Stimulated activated memory B cell treated with anti-CD40 and anti-IgM and Interleukin-4, amounts not matched to agents 10 μg/mL and 1 μg/mL and 100 μg/mL, for 72 hours (primary cell): ENCODE measurements at regions not wholly inside any gene's neighbourhood (a gene's known extent, or its start where the extent isn't known, plus 50 kb on each side); places are given as distances from the start of the nearest gene placed in this dataset.

ENCODE experiments used
- ATAC-seq: fragments of 150-1000 bp; cut with Tn5 transposase; 2 replicates; pipeline ENCODE4 v1.10.0; 2021
- H3K27ac Mint-ChIP-seq: one replicate; pipeline ENCODE4 v1.8.0; 2022; ENCODE audit warnings: mild to moderate bottlenecking, mixed read lengths
- H3K27me3 Mint-ChIP-seq: one replicate; pipeline ENCODE4 v1.8.0; 2022; ENCODE audit warnings: mixed read lengths
- H3K36me3 Mint-ChIP-seq: one replicate; pipeline ENCODE4 v1.8.0; 2022; ENCODE audit warnings: mixed read lengths
- H3K4me1 Mint-ChIP-seq: one replicate; pipeline ENCODE4 v1.8.0; 2022; ENCODE audit warnings: mixed read lengths
- H3K4me3 Mint-ChIP-seq: one replicate; pipeline ENCODE4 v1.8.0; 2022; ENCODE audit warnings: mild to moderate bottlenecking, moderate library complexity, mixed read lengths
- H3K9me3 Mint-ChIP-seq: one replicate; pipeline ENCODE4 v1.8.0; 2022; ENCODE audit warnings: mixed read lengths

GRCh38 chr3:21801631-21802030 lies 50.6 kb upstream of the ZNF385D start:
- Mint-ChIP-seq H3K9me3 (peaks cover 9% of the 10 kb centered on the region), H3K27ac (no peak overlapping the region), H3K4me1 (no peaks in the 10 kb centered on the region), H3K27me3 (no peaks in the 10 kb centered on the region), H3K36me3 (no peaks in the 10 kb centered on the region), H3K4me3 (no peak overlapping the region)
- no peak for ATAC-seq

GRCh38 chr3:21803604-21804003 lies 52.6 kb upstream of the ZNF385D start:
- Mint-ChIP-seq H3K4me1 (no peaks in the 10 kb centered on the region), H3K27me3 (no peaks in the 10 kb centered on the region), H3K27ac (no peak overlapping the region), H3K9me3 (peaks cover 9% of the 10 kb centered on the region), H3K4me3 (no peak overlapping the region), H3K36me3 (no peaks in the 10 kb centered on the region)
- ATAC-seq = no peak

- H3K27ac Mint-ChIP-seq = no peak overlapping the region
- H3K36me3 Mint-ChIP-seq = no peaks in the 10 kb centered on the region
- no peaks in the 10 kb centered on the region for H3K27me3 Mint-ChIP-seq
- ATAC-seq = no peak
- H3K4me3 Mint-ChIP-seq = no peak overlapping the region
- no peaks in the 10 kb centered on the region for H3K4me1 Mint-ChIP-seq
- H3K9me3 Mint-ChIP-seq = peaks cover 7% of the 10 kb centered on the region
Measured at GRCh38 chr3:21804330-21804729, 53.3 kb upstream of the ZNF385D start.

GRCh38 chr3:21806733-21807132 lies 55.7 kb upstream of the ZNF385D start:
- ATAC-seq = no peak
- Mint-ChIP-seq H3K27ac (no peak overlapping the region), H3K4me1 (no peaks in the 10 kb centered on the region), H3K36me3 (no peaks in the 10 kb centered on the region), H3K27me3 (no peaks in the 10 kb centered on the region), H3K4me3 (no peak overlapping the region), H3K9me3 (peaks cover 2% of the 10 kb centered on the region)

- Mint-ChIP-seq H3K27me3 (no peaks in the 10 kb centered on the region), H3K36me3 (no peaks in the 10 kb centered on the region), H3K4me3 (no peak overlapping the region), H3K4me1 (no peaks in the 10 kb centered on the region), H3K27ac (no peak overlapping the region), H3K9me3 (peaks cover 5% of the 10 kb centered on the region)
- ATAC-seq = no peak
Measured at GRCh38 chr3:21825684-21826083, 74.7 kb upstream of the ZNF385D start.

- no peak for ATAC-seq
- Mint-ChIP-seq H3K36me3 (no peaks in the 10 kb centered on the region), H3K4me1 (no peaks in the 10 kb centered on the region), H3K27me3 (no peaks in the 10 kb centered on the region), H3K4me3 (no peak overlapping the region), H3K9me3 (peaks cover 5% of the 10 kb centered on the region), H3K27ac (no peak overlapping the region)
Measured at GRCh38 chr3:21826416-21826815, 75.4 kb upstream of the ZNF385D start.

- H3K4me3 Mint-ChIP-seq = no peak overlapping the region
- peaks cover 2% of the 10 kb centered on the region for H3K9me3 Mint-ChIP-seq
- no peak overlapping the region for H3K27ac Mint-ChIP-seq
- H3K36me3 Mint-ChIP-seq = no peaks in the 10 kb centered on the region
- no peaks in the 10 kb centered on the region for H3K4me1 Mint-ChIP-seq
- ATAC-seq = no peak
- no peaks in the 10 kb centered on the region for H3K27me3 Mint-ChIP-seq
Measured at GRCh38 chr3:21830541-21830940, 79.5 kb upstream of the ZNF385D start.

GRCh38 chr3:21835264-21835663 lies 84.3 kb upstream of the ZNF385D start:
- no peak for ATAC-seq
- Mint-ChIP-seq H3K4me3 (no peak overlapping the region), H3K9me3 (peaks cover 4% of the 10 kb centered on the region), H3K36me3 (no peaks in the 10 kb centered on the region), H3K4me1 (no peaks in the 10 kb centered on the region), H3K27ac (no peak overlapping the region), H3K27me3 (no peaks in the 10 kb centered on the region)

GRCh38 chr3:21836227-21836626 lies 85.2 kb upstream of the ZNF385D start:
- no peak for ATAC-seq
- peaks cover 2% of the 10 kb centered on the region for H3K9me3 Mint-ChIP-seq
- H3K4me1 Mint-ChIP-seq = no peaks in the 10 kb centered on the region
- no peak overlapping the region for H3K4me3 Mint-ChIP-seq
- no peak overlapping the region for H3K27ac Mint-ChIP-seq
- H3K27me3 Mint-ChIP-seq = no peaks in the 10 kb centered on the region
- H3K36me3 Mint-ChIP-seq = no peaks in the 10 kb centered on the region

GRCh38 chr3:21839176-21839575 lies 88.2 kb upstream of the ZNF385D start:
- Mint-ChIP-seq H3K4me3 (no peak overlapping the region), H3K36me3 (no peaks in the 10 kb centered on the region), H3K27me3 (no peaks in the 10 kb centered on the region), H3K4me1 (no peaks in the 10 kb centered on the region), H3K27ac (no peak overlapping the region), H3K9me3 (peaks cover 2% of the 10 kb centered on the region)
- no peak for ATAC-seq

GRCh38 chr3:21839592-21839991 lies 88.6 kb upstream of the ZNF385D start:
- H3K27ac Mint-ChIP-seq = no peak overlapping the region

GRCh38 chr3:21847005-21847404 lies 96.0 kb upstream of the ZNF385D start:
- no peaks in the 10 kb centered on the region for H3K4me1 Mint-ChIP-seq
- no peak overlapping the region for H3K27ac Mint-ChIP-seq
- no peak for ATAC-seq
- H3K36me3 Mint-ChIP-seq = no peaks in the 10 kb centered on the region
- no peaks in the 10 kb centered on the region for H3K27me3 Mint-ChIP-seq
- H3K4me3 Mint-ChIP-seq = no peak overlapping the region
- peaks cover 2% of the 10 kb centered on the region for H3K9me3 Mint-ChIP-seq

More at GRCh38 chr3:21839592-21839991, 88.6 kb upstream of the ZNF385D start:
- Mint-ChIP-seq H3K9me3 (peaks cover 2% of the 10 kb centered on the region), H3K27me3 (no peaks in the 10 kb centered on the region), H3K4me1 (no peaks in the 10 kb centered on the region), H3K36me3 (no peaks in the 10 kb centered on the region), H3K4me3 (no peak overlapping the region)
- no peak for ATAC-seq

- H3K27me3 Mint-ChIP-seq = no peaks in the 10 kb centered on the region
- H3K27ac Mint-ChIP-seq = no peak overlapping the region
- H3K4me3 Mint-ChIP-seq = no peak overlapping the region
- H3K4me1 Mint-ChIP-seq = no peaks in the 10 kb centered on the region
- no peaks in the 10 kb centered on the region for H3K9me3 Mint-ChIP-seq
- no peak for ATAC-seq
- no peaks in the 10 kb centered on the region for H3K36me3 Mint-ChIP-seq
Measured at GRCh38 chr3:21859124-21860081, 108.4 kb upstream of the ZNF385D start.

- no peak overlapping the region for H3K27ac Mint-ChIP-seq
- H3K9me3 Mint-ChIP-seq = no peaks in the 10 kb centered on the region
Measured at GRCh38 chr3:21860082-21860475, 109.1 kb upstream of the ZNF385D start.

GRCh38 chr3:21860657-21861056 lies 109.6 kb upstream of the ZNF385D start:
- Mint-ChIP-seq H3K27me3 (no peaks in the 10 kb centered on the region), H3K4me1 (no peaks in the 10 kb centered on the region), H3K9me3 (no peaks in the 10 kb centered on the region), H3K27ac (no peak overlapping the region), H3K4me3 (no peak overlapping the region), H3K36me3 (no peaks in the 10 kb centered on the region)
- no peak for ATAC-seq

More at GRCh38 chr3:21860082-21860475, 109.1 kb upstream of the ZNF385D start:
- Mint-ChIP-seq H3K4me1 (no peaks in the 10 kb centered on the region), H3K27me3 (no peaks in the 10 kb centered on the region), H3K36me3 (no peaks in the 10 kb centered on the region), H3K4me3 (no peak overlapping the region)
- ATAC-seq = no peak

GRCh38 chr3:21876782-21877181 lies 125.8 kb upstream of the ZNF385D start:
- Mint-ChIP-seq H3K4me3 (no peak overlapping the region), H3K9me3 (peaks cover 11% of the 10 kb centered on the region), H3K36me3 (no peaks in the 10 kb centered on the region), H3K27me3 (no peaks in the 10 kb centered on the region), H3K4me1 (no peaks in the 10 kb centered on the region), H3K27ac (no peak overlapping the region)
- ATAC-seq = no peak
